NT2/D1 (cell line): ENCODE measurements at regions not wholly inside any gene's neighbourhood (a gene's known extent, or its start where the extent isn't known, plus 50 kb on each side); places are given as distances from the start of the nearest gene placed in this dataset.

Source experiments
- SUZ12 ChIP-seq: IDR thresholded peaks from 2 replicates; pipeline ENCODE4 v1.6.1; 2011; ENCODE audit not compliant: insufficient read length, insufficient read depth; ENCODE audit errors: extremely low read depth
- YY1 ChIP-seq: IDR thresholded peaks from 2 replicates; pipeline ENCODE4 v1.6.1; 2011; ENCODE audit not compliant: insufficient read length, insufficient read depth
- ZNF274 ChIP-seq: IDR thresholded peaks from 2 replicates; pipeline ENCODE4 v1.6.1; 2011; ENCODE audit warnings: mild to moderate bottlenecking, low read depth, low read length

DNA sequence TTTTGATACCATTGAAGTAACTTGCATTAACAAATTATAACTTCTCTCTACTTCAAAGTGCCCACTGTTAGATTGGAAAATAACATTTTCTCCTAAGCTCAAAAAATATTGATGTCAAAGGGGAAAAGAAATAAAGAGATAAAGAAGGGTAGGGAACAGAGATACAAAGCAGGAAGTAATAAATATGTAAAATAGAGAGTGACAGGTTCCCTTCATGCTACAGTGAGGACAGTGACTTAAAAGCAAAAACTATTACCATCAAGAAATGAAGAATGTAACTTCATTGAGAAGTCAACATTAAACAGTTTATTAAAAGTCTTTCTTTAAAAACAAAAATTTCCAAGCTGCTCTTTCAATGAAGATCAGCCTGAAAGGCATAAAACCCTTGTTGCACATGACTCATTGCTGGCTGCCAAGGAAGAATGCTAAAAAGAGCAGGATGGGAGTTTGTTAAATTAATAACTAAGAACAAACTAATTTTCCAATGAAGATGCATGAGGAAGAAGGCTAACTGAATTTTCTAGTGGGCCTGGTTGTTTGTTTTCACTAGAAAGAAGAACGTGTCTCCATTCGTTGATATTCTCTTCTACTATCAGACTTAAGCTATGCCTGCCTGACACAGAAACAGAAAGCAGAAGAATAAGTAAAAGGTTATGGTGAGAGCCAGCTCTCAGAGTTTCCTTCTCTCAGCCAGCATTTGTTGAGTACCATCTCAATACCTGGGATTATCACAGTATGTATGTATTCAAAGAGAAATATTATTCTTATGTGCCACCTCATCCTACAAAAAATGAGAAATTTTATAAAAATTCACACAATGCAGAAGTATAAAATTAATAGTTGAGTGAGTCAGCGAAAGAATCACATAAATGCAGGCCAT, 197.8 kb upstream of the NREP start:
- TF ChIP-seq ZNF274 (no peak), SUZ12 (no peak), YY1 (no peak)
